Transverse colon (tissue), 4 donors: ENCODE measurements at regions not wholly inside any gene's neighbourhood (a gene's known extent, or its start where the extent isn't known, plus 50 kb on each side); places are given as distances from the start of the nearest gene placed in this dataset.

ENCODE experiments used
- DNase-seq: peaks from one replicate; pipeline ENCODE4 v3.0.0-alpha.2; 2019
- H3K27ac ChIP-seq, 4 donors: fragments of 200-600 bp; sonication (generic); 2 replicates each; pipeline ENCODE4 v1.5.1; 2016 to 2018; ENCODE audit warnings: inconsistent platforms in 4 of 4
- H3K27me3 ChIP-seq: fragments of 200-600 bp; sonication (generic); 2 replicates; pipeline ENCODE4 v1.5.1; 2017; ENCODE audit warnings: inconsistent platforms
- H3K36me3 ChIP-seq, 4 donors: fragments of 200-600 bp; sonication (generic); 2 replicates each; pipeline ENCODE4 v1.5.1; 2017 to 2019; ENCODE audit warnings: inconsistent platforms in 4 of 4
- H3K4me1 ChIP-seq, 4 donors: fragments of 200-600 bp; sonication (generic); 2 replicates each; pipeline ENCODE4 v1.5.1; 2017 to 2020; ENCODE audit warnings: inconsistent platforms in 4 of 4
- H3K4me3 ChIP-seq, 4 donors: fragments of 200-600 bp; sonication (generic); 1 replicate in 1 of 4; 2 replicates in 3 of 4; pipeline versions ENCODE4 v1.5.1 to v1.6.1; 2017 to 2019; ENCODE audit warnings: inconsistent platforms in 4 of 4
- H3K9me3 ChIP-seq, 2 donors: fragments of 200-600 bp; sonication (generic); 2 replicates each; pipeline ENCODE4 v1.5.1; 2017 to 2019; ENCODE audit warnings: inconsistent platforms in 2 of 2
- CTCF ChIP-seq, 5 experiments: fragments of 200-600 bp in 3 of 5; fragments of 450-650 bp in 2 of 5; sonication (generic) in 3 of 5; IDR thresholded peaks; 1 replicate in 2 of 5; 2 replicates in 3 of 5; pipeline ENCODE4 v1.5.1; 2016 to 2017; ENCODE audit warnings: antibody characterized with exemption in 5 of 5, inconsistent platforms in 3 of 5, mild to moderate bottlenecking in 2 of 5, moderate library complexity in 1 of 5
- EP300 ChIP-seq: sonication (generic); formaldehyde crosslinking; IDR thresholded peaks from one replicate; pipeline ENCODE4 v1.6.1; 2017; ENCODE audit warnings: antibody characterized with exemption, low read depth
- POLR2A ChIP-seq: fragments of 450-650 bp; IDR thresholded peaks from one replicate; pipeline ENCODE4 v1.6.1; 2016; ENCODE audit warnings: antibody characterized with exemption, mild to moderate bottlenecking, moderate library complexity
- POLR2AphosphoS5 ChIP-seq, 3 donors: sonication (generic); formaldehyde crosslinking; IDR thresholded peaks; one replicate each; pipeline ENCODE4 v1.6.1; 2016; ENCODE audit warnings: antibody characterized with exemption in 3 of 3
- WGBS, 2 donors: methylation state at CpG; one replicate each; pipeline ENCODE4 v1.1.5; 2018; ENCODE audit warnings: low coverage in 1 of 2; 5-methylcytosine and 5-hydroxymethylcytosine counted together
- in situ Hi-C, 4 donors: fragments of 200-750 bp; cut with MboI; loops; one replicate each; pipeline versions ENCODE4 v1.15.0 to v1.15.1; 2017; ENCODE audit warnings: low sequenced_read_pairs in 3 of 4, low pct_ligation_motif_present in 1 of 4, low pct_unique_long_range_greater_than_20kb in 1 of 4
- intact Hi-C: fragments of 100-400 bp; cut with DNase I; formaldehyde crosslinking; loops from one replicate; pipeline ENCODE4 v1.15.1; 2023; ENCODE audit warnings: low total_unique reads

- no peak overlapping the region for H3K27ac ChIP-seq
- intact Hi-C loops (no loop called here), in situ Hi-C loops (no loop called here)
- no peaks in the 10 kb centered on the region for H3K27me3 ChIP-seq
- H3K4me1 ChIP-seq = no peaks in the 10 kb centered on the region
- H3K36me3 ChIP-seq = no peaks in the 10 kb centered on the region
- 92% methylated on average over 1 of the region's 1 CpG; no CpG with 5 or more reads in 1 of the 2 donors for WGBS, 2 donors
- DNase-seq = no peak
- no peak overlapping the region for H3K4me3 ChIP-seq
- no peaks in the 10 kb centered on the region for H3K9me3 ChIP-seq
- TF ChIP-seq POLR2A (no peak), POLR2AphosphoS5 (IDR thresholded peaks at IDR 0.05) (no peak), CTCF (IDR thresholded peaks at IDR 0.05) (no peak)
These were observed 293.5 kb upstream of the IGFBP3 start for GRCh38 chr7:46214526-46214925.

GRCh38 chr7:46213154-46213537 lies 292.1 kb upstream of the IGFBP3 start:
- DNase-seq = no peak
- Histone ChIP-seq H3K27ac (no peak overlapping the region), H3K4me1 (no peaks in the 10 kb centered on the region), H3K9me3 (no peaks in the 10 kb centered on the region), H3K4me3 (no peak overlapping the region), H3K27me3 (no peaks in the 10 kb centered on the region), H3K36me3 (no peaks in the 10 kb centered on the region)
- TF ChIP-seq EP300 (no peak), POLR2AphosphoS5 (IDR thresholded peaks at IDR 0.05) (no peak), POLR2A (no peak), CTCF (IDR thresholded peaks at IDR 0.05) (no peak)
- 71% methylated on average over 2 of the region's 2 CpGs; no CpG with 5 or more reads in 1 of the 2 donors for WGBS, 2 donors
- in situ Hi-C loops (no loop called here), intact Hi-C loops (no loop called here)

- Histone ChIP-seq H3K27me3 (no peaks in the 10 kb centered on the region), H3K4me1 (no peaks in the 10 kb centered on the region), H3K36me3 (no peaks in the 10 kb centered on the region), H3K4me3 (no peak overlapping the region), H3K27ac (no peak overlapping the region), H3K9me3 (no peaks in the 10 kb centered on the region)
- no peak for DNase-seq
- in situ Hi-C loops = no loop called here
- intact Hi-C loops = no loop called here
- WGBS, 2 donors = 61% methylated on average over 8 of the region's 8 CpGs; no CpG with 5 or more reads in 1 of the 2 donors
- TF ChIP-seq POLR2AphosphoS5 (IDR thresholded peaks at IDR 0.05) (no peak), EP300 (no peak), POLR2A (no peak), CTCF (IDR thresholded peaks at IDR 0.05) (no peak)
These were observed 291.5 kb upstream of the IGFBP3 start for GRCh38 chr7:46212425-46213153.

GRCh38 chr7:46210467-46210866 lies 289.4 kb upstream of the IGFBP3 start:
- 80% methylated on average over 3 of the region's 3 CpGs; no CpG with 5 or more reads in 1 of the 2 donors for WGBS, 2 donors
- in situ Hi-C loops = no loop called here
- H3K4me1 ChIP-seq = no peaks in the 10 kb centered on the region
- H3K4me3 ChIP-seq = no peak overlapping the region
- H3K27ac ChIP-seq = no peak overlapping the region
- H3K9me3 ChIP-seq = no peaks in the 10 kb centered on the region
- intact Hi-C loops = no loop called here
- no peaks in the 10 kb centered on the region for H3K36me3 ChIP-seq
- H3K27me3 ChIP-seq = no peaks in the 10 kb centered on the region
- no peak for TF ChIP-seq POLR2A
- no peak for TF ChIP-seq POLR2AphosphoS5 (IDR thresholded peaks at IDR 0.05)
- TF ChIP-seq EP300 = no peak
- TF ChIP-seq CTCF (IDR thresholded peaks at IDR 0.05) = no peak
- no peak for DNase-seq
